HEK293T (cell line): ENCODE measurements at regions not wholly inside any gene's neighbourhood (a gene's known extent, or its start where the extent isn't known, plus 50 kb on each side); places are given as distances from the start of the nearest gene placed in this dataset.

Experiments used
- ARNT ChIP-seq: fragments of 450-650 bp; IDR thresholded peaks from 2 replicates; pipeline ENCODE4 v1.6.1; 2017; ENCODE audit warnings: mild to moderate bottlenecking
- ELF4 ChIP-seq: fragments of 450-650 bp; IDR thresholded peaks from 2 replicates; pipeline ENCODE4 v1.6.1; 2017; ENCODE audit warnings: antibody characterized with exemption
- FOXK2 ChIP-seq: fragments of 450-650 bp; IDR thresholded peaks from 2 replicates; pipeline ENCODE4 v1.6.1; 2016; ENCODE audit warnings: mild to moderate bottlenecking
- NFRKB ChIP-seq: fragments of 450-650 bp; IDR thresholded peaks from 2 replicates; pipeline ENCODE4 v1.6.1; 2016; ENCODE audit warnings: mild to moderate bottlenecking, moderate library complexity
- SP1 ChIP-seq: fragments of 450-650 bp; IDR thresholded peaks from 2 replicates; pipeline ENCODE4 v1.6.1; 2017
- TARDBP ChIP-seq: fragments of 450-650 bp; IDR thresholded peaks from 2 replicates; pipeline ENCODE4 v1.6.1; 2016
- ZNF384 ChIP-seq: fragments of 450-650 bp; IDR thresholded peaks from 2 replicates; pipeline ENCODE4 v1.6.1; 2016

GRCh38 chr9:19901586-19901985, 112.7 kb upstream of the SLC24A2 start:
- TF ChIP-seq ARNT = no peak
- TF ChIP-seq TARDBP = no peak
- TF ChIP-seq FOXK2 = no peak
- TF ChIP-seq NFRKB = no peak
- TF ChIP-seq SP1 = no peak
- no peak for TF ChIP-seq ZNF384
- no peak for TF ChIP-seq ELF4
